B cell (primary cell): ENCODE measurements at regions not wholly inside any gene's neighbourhood (a gene's known extent, or its start where the extent isn't known, plus 50 kb on each side); places are given as distances from the start of the nearest gene placed in this dataset.

Source experiments
- ATAC-seq: fragments of 200-7000 bp; cut with Tn5 transposase; one replicate; pipeline ENCODE4 v1.10.0; 2021; ENCODE audit warnings: low read depth, mild to moderate bottlenecking, moderate number of reproducible peaks, moderate library complexity
- CTCF ChIA-PET: fragments of 350-600 bp; sonication (Branson Sonifier 250); formaldehyde crosslinking; loops from one replicate; lab custom pipeline; 2021; ENCODE audit warnings: antibody characterized with exemption, inconsistent platforms; lab: Charles Lee
- POLR2A ChIA-PET: fragments of 350-600 bp; sonication (Branson Sonifier 250); formaldehyde crosslinking; loops from one replicate; lab custom pipeline; 2021; ENCODE audit warnings: antibody characterized with exemption; lab: Charles Lee
- DNase-seq: peaks from one replicate; pipeline ENCODE4 v3.0.0; 2013
- H2AFZ ChIP-seq: 2 replicates; pipeline ENCODE4 v1.6.1; 2012; ENCODE audit warnings: mild to moderate bottlenecking, low read depth, low read length; ENCODE audit not compliant: insufficient read depth, poor library complexity, severe bottlenecking
- H3K27ac ChIP-seq, 2 donors: 1 replicate in 1 of 2; 2 replicates in 1 of 2; pipeline ENCODE4 v1.5.1; 2012 to 2013; ENCODE audit warnings: low read length in 2 of 2, mild to moderate bottlenecking in 2 of 2, moderate library complexity in 1 of 2
- H3K27me3 ChIP-seq, 4 experiments: fragments of 200-600 bp in 1 of 4; sonication (generic) in 1 of 4; replicated peaks in 1 of 4; 1 replicate in 2 of 4; 2 replicates in 2 of 4; pipeline versions ENCODE4 v1.6.1 to v1.7.0; 2013 to 2016; ENCODE audit warnings: low read length in 3 of 4, mild to moderate bottlenecking in 2 of 4, mixed read lengths in 1 of 4, moderate library complexity in 1 of 4; ENCODE audit not compliant: insufficient read depth in 4 of 4, control insufficient read depth in 3 of 4; ENCODE audit errors: control extremely low read depth in 1 of 4
- H3K36me3 ChIP-seq, 2 experiments: replicated peaks in 1 of 2; 1 replicate in 1 of 2; 2 replicates in 1 of 2; pipeline versions ENCODE4 v1.6.1 to v1.7.1; 2013; ENCODE audit warnings: low read length in 1 of 2; ENCODE audit not compliant: insufficient read depth in 2 of 2, control insufficient read depth in 1 of 2; ENCODE audit errors: control extremely low read depth in 1 of 2, extremely low read depth in 1 of 2
- H3K4me1 ChIP-seq, 2 donors: fragments of 200-600 bp in 1 of 2; sonication (generic) in 1 of 2; 1 replicate in 1 of 2; 2 replicates in 1 of 2; pipeline versions ENCODE4 v1.5.1 to v1.6.1; 2013 to 2017; ENCODE audit warnings: low read length in 2 of 2; ENCODE audit not compliant: control insufficient read depth in 2 of 2, insufficient read depth in 2 of 2
- H3K4me2 ChIP-seq: replicated peaks from 2 replicates; pipeline ENCODE3; 2012; ENCODE audit warnings: mild to moderate bottlenecking, low read depth, low read length; ENCODE audit not compliant: poor library complexity, severe bottlenecking
- H3K4me3 ChIP-seq, 5 experiments: fragments of 200-600 bp in 1 of 5; sonication (generic) in 1 of 5; 1 replicate in 3 of 5; 2 replicates in 2 of 5; pipeline versions ENCODE4 v1.5.1 to v1.7.0; 2011 to 2016; ENCODE audit warnings: low read length in 4 of 5, mild to moderate bottlenecking in 4 of 5, low read depth in 2 of 5, control low read depth in 1 of 5, moderate library complexity in 1 of 5; ENCODE audit not compliant: insufficient read depth in 1 of 5; ENCODE audit errors: control extremely low read depth in 1 of 5, extremely low read depth in 1 of 5
- H3K79me2 ChIP-seq: fragments of 200-600 bp; sonication (generic); one replicate; pipeline ENCODE4 v1.6.0; 2016; ENCODE audit warnings: low read length; ENCODE audit not compliant: control insufficient read depth, insufficient read depth
- H3K9ac ChIP-seq: fragments of 200-600 bp; sonication (generic); 2 replicates; pipeline ENCODE4 v1.6.1; 2017; ENCODE audit warnings: mild to moderate bottlenecking, low read length, moderate library complexity
- H3K9me3 ChIP-seq, 3 donors: one replicate each; pipeline versions ENCODE4 v1.6.1 to v1.7.1; 2013; ENCODE audit warnings: low read length in 2 of 3; ENCODE audit not compliant: control insufficient read depth in 2 of 3, insufficient read depth in 1 of 3; ENCODE audit errors: control extremely low read depth in 1 of 3
- H4K20me1 ChIP-seq: 2 replicates; pipeline ENCODE4 v1.6.0; 2012; ENCODE audit warnings: mild to moderate bottlenecking, low read length; ENCODE audit not compliant: insufficient read depth, control insufficient read depth, poor library complexity, severe bottlenecking
- H3K27ac Mint-ChIP-seq: one replicate; pipeline ENCODE4 v1.8.0; 2021; ENCODE audit warnings: mixed read lengths
- H3K27me3 Mint-ChIP-seq: one replicate; pipeline ENCODE4 v1.8.0; 2021; ENCODE audit warnings: mixed read lengths
- H3K4me1 Mint-ChIP-seq: one replicate; pipeline ENCODE4 v1.8.0; 2021; ENCODE audit warnings: mixed read lengths
- H3K4me3 Mint-ChIP-seq: one replicate; pipeline ENCODE4 v1.8.0; 2021; ENCODE audit warnings: mixed read lengths
- H3K9me3 Mint-ChIP-seq: one replicate; pipeline ENCODE4 v1.8.0; 2022; ENCODE audit warnings: mixed read lengths; ENCODE audit not compliant: insufficient read depth
- CTCF ChIP-seq: fragments of 200-600 bp; IDR thresholded peaks from one replicate; pipeline ENCODE4 v1.8.0; 2022; ENCODE audit warnings: antibody characterized with exemption, mild to moderate bottlenecking
- EZH2 ChIP-seq: IDR thresholded peaks from 2 replicates; pipeline ENCODE4 v1.6.1; 2012; ENCODE audit warnings: borderline replicate concordance, low read depth, mild to moderate bottlenecking, moderate library complexity, low read length; ENCODE audit not compliant: insufficient read depth, poor library complexity, severe bottlenecking
- WGBS: methylation state at CpG from one replicate; pipeline ENCODE4 v1.1.5; 2013; ENCODE audit warnings: missing lambda C conversion rate; ENCODE audit not compliant: insufficient coverage; 5-methylcytosine and 5-hydroxymethylcytosine counted together
- intact Hi-C: fragments of 100-400 bp; cut with micrococcal nuclease; formaldehyde crosslinking; loops from one replicate; pipeline ENCODE4 v1.10.0; 2022

- no peaks in the 10 kb centered on the region for H4K20me1 ChIP-seq
- no peaks in the 10 kb centered on the region for H3K4me1 Mint-ChIP-seq
- 100% methylated on average over 2 of the region's 2 CpGs for WGBS
- intact Hi-C loops = no loop called here
- DNase-seq (no peak), ATAC-seq (no peak)
- no peak overlapping the region for H3K4me2 ChIP-seq
- TF ChIP-seq CTCF (no peak), EZH2 (no peak)
- no peaks in the 10 kb centered on the region for H3K27me3 ChIP-seq
- H3K27ac Mint-ChIP-seq = no peak overlapping the region
- H3K4me1 ChIP-seq = no peaks in the 10 kb centered on the region
- ChIA-PET CTCF (interaction anchor here (0.6 kb wide), 1 partner anchor 516 kb away, joined by 3 read pairs; no protein-coding TSS in a partner anchor), POLR2A (no interaction called here)
- H2AFZ ChIP-seq = no peak overlapping the region
- peaks cover 7% of the 10 kb centered on the region for H3K9me3 Mint-ChIP-seq
- no peak overlapping the region for H3K9ac ChIP-seq
- H3K79me2 ChIP-seq = no peaks in the 10 kb centered on the region
- peaks cover 0 to 18% (median 0%) of the 10 kb centered on the region in 3 donors for H3K9me3 ChIP-seq
- no peak overlapping the region for H3K27ac ChIP-seq
- peaks cover 10% of the 10 kb centered on the region for H3K27me3 Mint-ChIP-seq
- H3K4me3 Mint-ChIP-seq = no peak overlapping the region
- H3K4me3 ChIP-seq = no peak overlapping the region
- H3K36me3 ChIP-seq = no peaks in the 10 kb centered on the region
These were observed 450.6 kb upstream of the AUTS2 start for GRCh38 chr7:69147631-69148030.

GRCh38 chr7:69149804-69150782, 448.2 kb upstream of the AUTS2 start:
- Mint-ChIP-seq H3K9me3 (peaks cover 7% of the 10 kb centered on the region), H3K27me3 (peaks cover 10% of the 10 kb centered on the region), H3K27ac (no peak overlapping the region), H3K4me1 (no peaks in the 10 kb centered on the region), H3K4me3 (no peak overlapping the region)
- Histone ChIP-seq H3K36me3 (no peaks in the 10 kb centered on the region), H2AFZ (no peak overlapping the region), H3K79me2 (no peaks in the 10 kb centered on the region), H3K4me2 (no peak overlapping the region), H3K4me3 (no peak overlapping the region), H4K20me1 (no peaks in the 10 kb centered on the region), H3K9ac (no peak overlapping the region), H3K27me3 (no peaks in the 10 kb centered on the region), H3K4me1 (no peaks in the 10 kb centered on the region), H3K9me3 (peaks cover 0 to 21% (median 0%) of the 10 kb centered on the region in 3 donors), H3K27ac (no peak overlapping the region)
- ATAC-seq = no peak
- DNase-seq = no peak
- WGBS = 86% methylated on average over 10 of the region's 12 CpGs
- CTCF ChIA-PET = no interaction called here
- TF ChIP-seq EZH2 (no peak), CTCF (no peak)
- POLR2A ChIA-PET = no interaction called here
- intact Hi-C loops = no loop called here
